Kidney epithelial cell (primary cell): ENCODE measurements at regions not wholly inside any gene's neighbourhood (a gene's known extent, or its start where the extent isn't known, plus 50 kb on each side); places are given as distances from the start of the nearest gene placed in this dataset.

Experiments
- DNase-seq: peaks from one replicate; pipeline ENCODE4 v3.0.0-alpha.2; 2010; ENCODE audit warnings: low read depth
- H3K27me3 ChIP-seq: 2 replicates; pipeline ENCODE4 v1.6.0; 2011; ENCODE audit warnings: low read length; ENCODE audit not compliant: control insufficient read depth, insufficient read depth
- H3K36me3 ChIP-seq: 2 replicates; pipeline ENCODE4 v1.5.1; 2011; ENCODE audit warnings: low read length; ENCODE audit not compliant: control insufficient read depth, insufficient read depth
- H3K4me3 ChIP-seq: 2 replicates; pipeline ENCODE4 v1.5.1; 2011; ENCODE audit warnings: low read depth, mild to moderate bottlenecking, control low read depth, low read length
- TF ChIP-seq, protein P1 (sequence below): IDR thresholded peaks from 2 replicates; pipeline ENCODE4 v1.5.1; 2011; ENCODE audit warnings: mild to moderate bottlenecking, moderate library complexity, low read length, control low read depth, inconsistent platforms; ENCODE audit not compliant: insufficient read depth, poor library complexity, severe bottlenecking

DNA sequence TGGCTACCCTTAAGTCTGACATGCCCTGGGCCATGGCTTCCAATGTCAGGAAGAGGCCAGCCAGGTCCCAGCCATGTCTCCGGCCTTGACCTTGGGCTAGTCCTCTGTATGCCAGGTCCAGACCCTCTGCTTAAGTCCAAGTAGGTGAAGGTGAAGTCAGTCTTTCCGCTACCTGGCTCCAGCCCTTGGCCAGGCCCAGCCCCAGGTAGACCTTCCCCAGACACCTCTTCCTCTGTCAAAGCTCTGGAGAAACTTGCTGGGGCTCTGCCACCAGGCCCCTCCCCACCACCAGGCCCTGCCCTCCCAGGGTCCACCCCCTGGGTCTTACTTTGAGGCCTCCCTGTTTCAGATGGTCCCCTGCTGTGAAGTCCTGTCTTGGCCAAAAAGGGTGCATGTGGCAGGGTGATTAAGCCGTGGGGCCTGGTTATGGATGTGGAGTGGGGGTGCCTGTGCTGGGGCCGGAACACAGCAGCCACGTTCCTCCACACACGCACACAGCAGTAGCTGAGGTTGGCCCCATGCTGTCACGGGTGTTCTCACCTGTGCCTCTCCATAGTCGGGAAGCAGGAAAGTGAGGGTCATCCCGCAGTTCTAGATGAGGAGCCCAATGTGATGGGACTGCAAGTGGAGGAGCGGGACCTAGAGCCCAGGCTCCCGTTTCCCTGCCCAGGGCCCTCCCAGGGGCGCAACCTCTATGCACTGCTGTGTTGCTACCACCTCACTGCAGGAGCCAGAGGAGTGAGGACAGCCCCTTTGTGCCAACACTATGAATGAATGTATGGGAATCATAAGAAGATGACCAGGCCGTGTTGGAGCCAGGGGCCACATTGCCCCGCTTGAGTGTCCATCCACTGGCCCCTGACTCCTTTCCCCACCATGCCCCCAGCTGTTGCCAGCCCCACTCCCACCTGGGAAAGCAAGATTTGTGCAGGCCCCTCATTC is 72.2 kb downstream of the LINC01488 start:
- H3K4me3 ChIP-seq = no peak overlapping the region
- TF ChIP-seq, protein P1, sequence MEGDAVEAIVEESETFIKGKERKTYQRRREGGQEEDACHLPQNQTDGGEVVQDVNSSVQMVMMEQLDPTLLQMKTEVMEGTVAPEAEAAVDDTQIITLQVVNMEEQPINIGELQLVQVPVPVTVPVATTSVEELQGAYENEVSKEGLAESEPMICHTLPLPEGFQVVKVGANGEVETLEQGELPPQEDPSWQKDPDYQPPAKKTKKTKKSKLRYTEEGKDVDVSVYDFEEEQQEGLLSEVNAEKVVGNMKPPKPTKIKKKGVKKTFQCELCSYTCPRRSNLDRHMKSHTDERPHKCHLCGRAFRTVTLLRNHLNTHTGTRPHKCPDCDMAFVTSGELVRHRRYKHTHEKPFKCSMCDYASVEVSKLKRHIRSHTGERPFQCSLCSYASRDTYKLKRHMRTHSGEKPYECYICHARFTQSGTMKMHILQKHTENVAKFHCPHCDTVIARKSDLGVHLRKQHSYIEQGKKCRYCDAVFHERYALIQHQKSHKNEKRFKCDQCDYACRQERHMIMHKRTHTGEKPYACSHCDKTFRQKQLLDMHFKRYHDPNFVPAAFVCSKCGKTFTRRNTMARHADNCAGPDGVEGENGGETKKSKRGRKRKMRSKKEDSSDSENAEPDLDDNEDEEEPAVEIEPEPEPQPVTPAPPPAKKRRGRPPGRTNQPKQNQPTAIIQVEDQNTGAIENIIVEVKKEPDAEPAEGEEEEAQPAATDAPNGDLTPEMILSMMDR = no peak
- no peaks in the 10 kb centered on the region for H3K36me3 ChIP-seq
- H3K27me3 ChIP-seq = no peaks in the 10 kb centered on the region
- DNase-seq = no peak

DNA sequence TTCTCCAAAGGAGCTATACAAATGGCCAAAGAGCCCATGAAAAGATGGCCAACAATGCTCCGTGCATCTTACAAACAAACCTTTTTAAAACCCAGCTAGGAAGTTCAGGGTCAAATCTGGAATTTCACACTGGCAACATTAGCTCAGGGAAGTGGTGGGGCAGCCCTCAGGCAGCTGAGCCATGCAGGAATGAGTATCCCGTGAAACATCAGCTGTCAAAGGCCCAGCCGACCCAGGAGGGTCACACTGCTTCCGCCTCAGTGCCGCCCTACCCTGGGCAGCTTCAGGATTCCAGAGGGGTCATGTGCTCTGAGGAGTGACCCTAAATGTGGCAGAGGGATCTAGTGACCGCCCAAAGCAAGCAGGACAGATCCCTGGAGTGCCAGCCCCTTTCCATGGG is 73.4 kb downstream of the LINC01488 start:
- no peak for DNase-seq
- TF ChIP-seq, protein P1 = no peak
- H3K4me3 ChIP-seq = no peak overlapping the region

DNA sequence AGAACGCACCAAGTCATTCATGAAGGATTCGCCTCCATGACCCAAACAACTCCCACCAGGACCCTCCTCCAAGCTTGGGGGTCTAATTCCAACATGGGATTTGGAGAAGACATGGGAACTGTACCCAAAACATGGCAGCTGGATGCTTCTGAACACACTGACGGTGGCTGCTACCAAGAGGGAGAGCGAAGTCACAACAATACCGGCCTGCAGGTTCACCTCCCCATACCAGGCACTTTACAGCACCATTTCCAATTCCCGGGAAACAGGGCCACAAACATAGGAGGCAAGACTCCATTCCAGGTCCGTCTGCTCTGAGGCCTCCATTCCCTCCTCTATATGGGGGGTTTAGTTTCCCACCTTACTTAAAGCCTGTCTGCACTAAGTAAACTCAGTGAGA is 75.8 kb downstream of the LINC01488 start:
- no peak for DNase-seq
- H3K36me3 ChIP-seq = no peaks in the 10 kb centered on the region
- H3K4me3 ChIP-seq = no peak overlapping the region
- TF ChIP-seq, protein P1 = no peak
- H3K27me3 ChIP-seq = no peaks in the 10 kb centered on the region

More for the DNA sequence above, 73.4 kb downstream of the LINC01488 start:
- Histone ChIP-seq H3K27me3 (no peaks in the 10 kb centered on the region), H3K36me3 (no peaks in the 10 kb centered on the region)

DNA sequence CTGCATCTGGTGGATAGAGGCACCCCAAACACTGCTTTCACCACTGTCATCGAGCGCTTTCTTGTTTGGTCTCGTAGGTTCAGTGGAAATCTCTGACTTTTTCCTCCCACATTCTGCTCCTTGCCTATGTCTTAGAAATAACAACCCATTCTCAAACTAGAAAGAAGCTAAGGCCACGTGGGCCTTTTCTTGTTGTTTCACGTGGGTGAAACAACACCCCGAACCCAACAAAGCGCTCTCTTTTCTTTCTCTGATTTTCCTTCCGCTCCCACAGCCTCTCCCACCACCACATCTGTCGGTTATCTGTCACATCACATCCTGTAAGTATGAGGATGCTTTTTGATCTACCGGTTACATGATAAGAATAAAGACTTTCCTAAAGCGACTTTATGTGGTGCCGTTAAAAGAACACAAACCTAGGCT is 77.1 kb downstream of the LINC01488 start:
- TF ChIP-seq, protein P1 = no peak
- no peak overlapping the region for H3K4me3 ChIP-seq

DNA sequence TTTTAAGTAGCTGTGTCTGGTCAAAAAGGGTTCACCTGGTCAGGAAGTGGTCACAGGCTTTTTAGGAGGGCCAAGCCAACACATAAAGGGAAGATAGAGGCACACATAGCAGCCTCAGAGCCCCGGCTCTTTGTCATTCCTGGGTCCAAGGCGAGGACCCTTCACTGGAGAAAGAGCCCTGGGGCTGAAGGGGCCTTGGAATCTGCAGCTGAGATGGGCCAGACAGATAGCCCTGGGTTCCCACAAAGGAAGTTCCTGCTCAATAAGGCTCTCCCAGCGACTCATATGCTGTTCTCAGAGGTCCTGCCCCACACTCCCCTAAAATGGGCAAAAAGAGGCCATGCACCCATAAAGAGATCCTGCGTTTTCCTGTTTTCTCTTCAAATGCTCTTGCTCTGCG is 77.7 kb downstream of the LINC01488 start:
- H3K36me3 ChIP-seq = no peaks in the 10 kb centered on the region
- DNase-seq = no peak
- no peak overlapping the region for H3K4me3 ChIP-seq
- TF ChIP-seq, protein P1 = no peak
- no peaks in the 10 kb centered on the region for H3K27me3 ChIP-seq

More for the DNA sequence above, 77.1 kb downstream of the LINC01488 start:
- no peaks in the 10 kb centered on the region for H3K27me3 ChIP-seq
- no peak for DNase-seq
- H3K36me3 ChIP-seq = no peaks in the 10 kb centered on the region
